Uterus (tissue), 3 donors: ENCODE measurements at regions not wholly inside any gene's neighbourhood (a gene's known extent, or its start where the extent isn't known, plus 50 kb on each side); places are given as distances from the start of the nearest gene placed in this dataset.

Experiments used
- DNase-seq, 2 donors: peaks; one replicate each; pipeline ENCODE4 v3.0.0-alpha.2; 2019 to 2020
- H3K27ac ChIP-seq, 2 donors: fragments of 200-600 bp; sonication (generic); 1 replicate in 1 of 2; 2 replicates in 1 of 2; pipeline ENCODE4 v1.5.1; 2016 to 2018
- H3K27me3 ChIP-seq, 2 donors: fragments of 200-600 bp; sonication (generic); one replicate each; pipeline ENCODE4 v1.5.1; 2018 to 2019; ENCODE audit warnings: control low read depth in 1 of 2
- H3K36me3 ChIP-seq, 2 donors: fragments of 200-600 bp; sonication (generic); one replicate each; pipeline ENCODE4 v1.5.1; 2019; ENCODE audit warnings: control low read depth in 1 of 2
- H3K4me1 ChIP-seq, 2 donors: fragments of 200-600 bp; sonication (generic); one replicate each; pipeline ENCODE4 v1.5.1; 2018 to 2019; ENCODE audit warnings: control low read depth in 1 of 2
- H3K4me3 ChIP-seq, 2 donors: fragments of 200-600 bp; sonication (generic); 1 replicate in 1 of 2; 2 replicates in 1 of 2; pipeline ENCODE4 v1.5.1; 2018 to 2019; ENCODE audit warnings: mild to moderate bottlenecking in 1 of 2
- H3K9me3 ChIP-seq, 2 donors: fragments of 200-600 bp; sonication (generic); one replicate each; pipeline ENCODE4 v1.5.1; 2019; ENCODE audit warnings: control low read depth in 1 of 2
- CTCF ChIP-seq, 4 experiments: fragments of 200-600 bp in 2 of 4; fragments of 450-650 bp in 2 of 4; sonication (generic) in 2 of 4; IDR thresholded peaks; one replicate each; pipeline ENCODE4 v1.5.1; 2016 to 2019; ENCODE audit warnings: antibody characterized with exemption in 4 of 4, mild to moderate bottlenecking in 2 of 4, moderate library complexity in 1 of 4
- POLR2A ChIP-seq, 2 donors: fragments of 450-650 bp; IDR thresholded peaks; one replicate each; pipeline ENCODE4 v1.6.1; 2016; ENCODE audit warnings: antibody characterized with exemption in 2 of 2, mild to moderate bottlenecking in 1 of 2, moderate library complexity in 1 of 2
- intact Hi-C: fragments of 100-400 bp; cut with DNase I; formaldehyde crosslinking; loops from one replicate; pipeline ENCODE4 v1.15.1; 2023; ENCODE audit warnings: low total_unique reads
- donor health status: DM: yes; HTN: yes; CAD: no.

GRCh38 chr14:58703161-58703506 is 65.4 kb downstream of the DACT1 start:
- Histone ChIP-seq H3K9me3 (no peaks in the 10 kb centered on the region), H3K4me1 (no peaks in the 10 kb centered on the region), H3K36me3 (no peaks in the 10 kb centered on the region), H3K27ac (no peak overlapping the region), H3K4me3 (no peak overlapping the region), H3K27me3 (no peaks in the 10 kb centered on the region)
- intact Hi-C loops, result no loop called here
- TF ChIP-seq POLR2A (IDR thresholded peaks at IDR 0.05) (no peak), CTCF (IDR thresholded peaks at IDR 0.05) (no peak)
- no peak for DNase-seq

GRCh38 chr14:58705066-58705465 is 67.3 kb downstream of the DACT1 start:
- no peak for DNase-seq
- Histone ChIP-seq H3K4me1 (no peaks in the 10 kb centered on the region), H3K36me3 (no peaks in the 10 kb centered on the region), H3K4me3 (no peak overlapping the region), H3K9me3 (no peaks in the 10 kb centered on the region), H3K27me3 (no peaks in the 10 kb centered on the region), H3K27ac (no peak overlapping the region)
- TF ChIP-seq POLR2A (IDR thresholded peaks at IDR 0.05) (no peak), CTCF (IDR thresholded peaks at IDR 0.05) (no peak)
- intact Hi-C loops, result no loop called here

- no peaks in the 10 kb centered on the region for H3K4me1 ChIP-seq
- no peaks in the 10 kb centered on the region for H3K9me3 ChIP-seq
- H3K36me3 ChIP-seq, result no peaks in the 10 kb centered on the region
- no peak overlapping the region for H3K27ac ChIP-seq
- intact Hi-C loops, result no loop called here
- no peak for TF ChIP-seq CTCF (IDR thresholded peaks at IDR 0.05)
- TF ChIP-seq POLR2A (IDR thresholded peaks at IDR 0.05), result no peak
- DNase-seq, result no peak
- H3K4me3 ChIP-seq, result no peak overlapping the region
- H3K27me3 ChIP-seq, result no peaks in the 10 kb centered on the region
Measured at GRCh38 chr14:58707949-58708348, 70.2 kb downstream of the DACT1 start.

DNA sequence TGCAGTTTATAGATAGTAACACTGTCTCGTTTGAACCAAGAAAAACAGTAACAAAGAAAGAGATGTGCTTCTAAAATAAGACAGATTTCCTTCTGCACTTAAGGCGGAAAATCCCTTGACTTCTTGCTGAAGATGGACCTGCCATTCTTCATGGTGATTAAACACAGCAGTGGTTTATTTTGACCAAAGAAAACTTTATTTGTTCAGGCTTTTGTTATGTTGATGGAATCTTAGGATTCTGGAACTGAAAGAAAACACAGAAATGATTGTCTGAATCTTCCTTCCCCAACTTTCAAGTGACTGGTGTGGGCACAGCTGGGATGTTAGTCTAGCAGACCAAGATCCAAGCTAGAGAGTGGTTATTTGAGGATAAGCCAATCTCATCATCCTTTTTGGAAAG is 72.2 kb downstream of the DACT1 start:
- TF ChIP-seq POLR2A (IDR thresholded peaks at IDR 0.05) (no peak), CTCF (IDR thresholded peaks at IDR 0.05) (no peak)
- Histone ChIP-seq H3K36me3 (no peaks in the 10 kb centered on the region), H3K27ac (no peak overlapping the region), H3K27me3 (no peaks in the 10 kb centered on the region), H3K4me1 (no peaks in the 10 kb centered on the region), H3K9me3 (no peaks in the 10 kb centered on the region), H3K4me3 (no peak overlapping the region)
- intact Hi-C loops, result no loop called here
- DNase-seq, result no peak

DNA sequence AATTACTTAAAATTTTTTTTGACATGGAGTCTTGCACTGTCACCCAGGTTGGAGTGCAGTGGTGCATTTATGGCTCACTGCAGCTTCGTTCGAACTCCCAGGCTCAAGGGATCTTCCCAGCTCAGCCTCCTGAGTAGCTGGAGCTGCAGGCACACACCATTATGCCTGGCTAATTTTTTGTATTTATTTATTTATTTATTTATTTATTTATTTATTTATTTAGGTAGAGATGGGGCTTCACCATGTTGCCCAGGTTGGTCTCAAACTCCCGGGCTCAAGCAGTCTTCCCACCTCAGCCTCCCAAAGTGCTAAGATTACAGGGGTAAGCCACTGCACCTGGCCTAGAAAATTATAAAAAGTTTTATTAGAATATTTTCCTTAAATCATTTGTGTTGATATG is 73.6 kb downstream of the DACT1 start:
- Histone ChIP-seq H3K9me3 (no peaks in the 10 kb centered on the region), H3K27ac (no peak overlapping the region), H3K27me3 (no peaks in the 10 kb centered on the region), H3K36me3 (no peaks in the 10 kb centered on the region), H3K4me1 (no peaks in the 10 kb centered on the region), H3K4me3 (no peak overlapping the region)
- no peak for DNase-seq
- intact Hi-C loops, result no loop called here
- TF ChIP-seq POLR2A (IDR thresholded peaks at IDR 0.05) (no peak), CTCF (IDR thresholded peaks at IDR 0.05) (no peak)
